Bronchial epithelial cell (primary cell): ENCODE measurements at regions not wholly inside any gene's neighbourhood (a gene's known extent, or its start where the extent isn't known, plus 50 kb on each side); places are given as distances from the start of the nearest gene placed in this dataset.
"Not testable (repeated sequence)": the region's sequence is repeated elsewhere in the genome, so short reads cannot be mapped to it uniquely, and the experiment has no call there.

Experiments used
- DNase-seq: peaks from one replicate; pipeline ENCODE4 v3.0.0-alpha.2; 2010; ENCODE audit warnings: low read depth
- FAIRE-seq: peaks from 2 replicates; lab custom pipeline; 2011; peaks lifted over from hg19 to GRCh38; lab: Jason Lieb, UNC
- H3K27me3 ChIP-seq: 2 replicates; pipeline ENCODE4 v1.5.1; 2011; ENCODE audit warnings: low read length; ENCODE audit not compliant: control insufficient read depth, insufficient read depth
- H3K36me3 ChIP-seq: 2 replicates; pipeline ENCODE4 v1.5.1; 2011; ENCODE audit warnings: low read length; ENCODE audit not compliant: control insufficient read depth, insufficient read depth
- H3K4me3 ChIP-seq: 2 replicates; pipeline ENCODE4 v1.5.1; 2011; ENCODE audit warnings: mild to moderate bottlenecking, low read depth, low read length, control low read depth
- CTCF ChIP-seq: IDR thresholded peaks from 2 replicates; pipeline ENCODE4 v1.5.1; 2011; ENCODE audit warnings: mild to moderate bottlenecking, moderate library complexity, low read length, control low read depth, inconsistent platforms; ENCODE audit not compliant: insufficient read depth, severe bottlenecking

DNA sequence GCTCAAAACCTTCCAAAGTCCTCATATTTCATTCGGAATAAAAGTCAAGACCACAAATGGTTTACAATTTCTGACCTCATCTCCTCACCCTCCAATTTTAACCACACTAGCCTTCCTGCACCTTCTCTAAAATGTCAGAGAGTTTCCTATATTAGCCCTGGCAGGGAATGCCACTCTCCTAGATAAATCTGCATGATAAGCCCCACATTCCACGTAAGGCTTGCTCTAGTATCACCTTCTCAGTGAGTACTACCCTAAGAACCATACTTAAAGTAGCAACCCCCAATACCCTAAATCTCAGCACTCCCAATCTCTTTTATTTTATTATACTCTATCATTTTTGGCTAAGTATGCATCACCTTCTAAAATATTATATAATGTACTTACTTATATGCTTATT lies 100.5 kb upstream of the SLITRK5 start:
- no peak for TF ChIP-seq CTCF
- FAIRE-seq (no peak), DNase-seq (no peak)
- no peaks in the 10 kb centered on the region for H3K27me3 ChIP-seq
- H3K36me3 ChIP-seq = no peaks in the 10 kb centered on the region
- H3K4me3 ChIP-seq = no peak overlapping the region

GRCh38 chr13:87582399-87582798 lies 88.8 kb upstream of the SLITRK5 start:
- no peaks in the 10 kb centered on the region for H3K36me3 ChIP-seq
- TF ChIP-seq CTCF = no peak
- H3K27me3 ChIP-seq = no peaks in the 10 kb centered on the region
- H3K4me3 ChIP-seq = no peak overlapping the region
- DNase-seq (no peak), FAIRE-seq (no peak)

DNA sequence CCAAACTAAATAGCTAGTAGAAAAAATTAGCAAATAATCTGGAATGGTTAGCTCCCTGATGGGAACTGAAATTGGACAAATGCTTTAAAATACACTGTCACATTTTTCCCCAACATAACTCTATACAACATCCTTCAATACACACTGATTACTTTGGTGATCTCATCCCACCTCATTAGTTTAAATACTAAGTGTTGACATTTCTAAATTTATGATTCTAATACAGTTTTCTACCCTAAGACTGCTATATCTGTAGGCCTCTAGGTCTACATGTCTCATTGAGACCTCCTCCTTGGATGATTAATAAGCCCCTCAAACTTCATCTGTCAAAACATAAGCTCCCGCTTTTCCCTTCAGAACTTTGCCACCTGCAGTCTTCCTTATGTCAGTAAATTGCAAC lies 80.7 kb upstream of the SLITRK5 start:
- no peak for FAIRE-seq
- no peak for TF ChIP-seq CTCF
- no peak overlapping the region for H3K4me3 ChIP-seq
- no peak for DNase-seq
- H3K27me3 ChIP-seq = no peaks in the 10 kb centered on the region
- H3K36me3 ChIP-seq = no peaks in the 10 kb centered on the region

- not testable (repeated sequence) for H3K27me3 ChIP-seq, DNase-seq, FAIRE-seq, H3K36me3 ChIP-seq, H3K4me3 ChIP-seq
Observed at GRCh38 chr13:87604437-87604836, 66.7 kb upstream of the SLITRK5 start.

DNA sequence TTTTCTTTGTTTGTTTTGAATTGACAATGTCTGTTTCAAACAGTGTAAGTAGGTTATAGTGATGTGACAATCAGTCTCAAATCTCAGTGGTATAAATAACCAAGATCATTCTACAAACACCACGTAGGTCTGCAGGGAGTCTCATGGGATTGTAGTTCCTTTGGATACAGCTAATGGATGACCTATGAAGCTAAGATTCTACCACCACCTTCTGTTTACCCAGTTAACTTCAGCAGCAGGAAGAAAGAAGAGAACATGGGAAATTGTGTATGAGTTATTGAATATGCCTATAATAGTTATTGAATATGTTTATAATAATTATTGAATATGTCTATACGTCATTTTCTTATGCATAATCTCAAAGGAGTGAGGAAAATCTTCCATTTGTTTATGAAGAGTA lies 63.9 kb upstream of the SLITRK5 start:
- DNase-seq (no peak), FAIRE-seq (no peak)
- H3K4me3 ChIP-seq = no peak overlapping the region

GRCh38 chr13:87614276-87614675 lies 56.9 kb upstream of the SLITRK5 start:
- FAIRE-seq = no peak
- DNase-seq = no peak
- Histone ChIP-seq H3K4me3 (no peak overlapping the region), H3K27me3 (no peaks in the 10 kb centered on the region), H3K36me3 (no peaks in the 10 kb centered on the region)
- no peak for TF ChIP-seq CTCF

More for the DNA sequence above, 63.9 kb upstream of the SLITRK5 start:
- H3K36me3 ChIP-seq = no peaks in the 10 kb centered on the region
- H3K27me3 ChIP-seq = no peaks in the 10 kb centered on the region
- TF ChIP-seq CTCF = no peak
